Mesodermal cell (in vitro differentiated cells): ENCODE measurements at regions not wholly inside any gene's neighbourhood (a gene's known extent, or its start where the extent isn't known, plus 50 kb on each side); places are given as distances from the start of the nearest gene placed in this dataset.
A peak's percentile ranks its signal among the peaks of the same experiment; 100 is the strongest.

Experiments used
- H3K27ac ChIP-seq: 2 replicates; pipeline ENCODE4 v1.7.0; 2013; ENCODE audit warnings: mild to moderate bottlenecking, low read depth, low read length, moderate library complexity; ENCODE audit not compliant: severe bottlenecking
- H3K36me3 ChIP-seq: 2 replicates; pipeline ENCODE4 v1.7.1; 2013; ENCODE audit warnings: mild to moderate bottlenecking, low read length, moderate library complexity; ENCODE audit not compliant: control insufficient read depth, insufficient read depth
- H3K4me1 ChIP-seq: one replicate; pipeline ENCODE4 v1.7.1; 2013; ENCODE audit warnings: mild to moderate bottlenecking, low read length; ENCODE audit not compliant: insufficient read depth, control insufficient read depth, poor library complexity, severe bottlenecking
- H3K4me3 ChIP-seq: 2 replicates; pipeline ENCODE4 v1.7.0; 2013; ENCODE audit warnings: low read length, control low read depth, mild to moderate bottlenecking; ENCODE audit not compliant: insufficient read depth, poor library complexity, severe bottlenecking; ENCODE audit errors: extremely low read depth
- H3K9me3 ChIP-seq: 2 replicates; pipeline ENCODE4 v1.7.1; 2013; ENCODE audit warnings: mild to moderate bottlenecking, low read length, moderate library complexity; ENCODE audit not compliant: control insufficient read depth
- WGBS, 2 experiments: methylation state at CpG; one replicate each; pipeline ENCODE4 v1.1.5; 2013; ENCODE audit warnings: missing lambda C conversion rate in 2 of 2; ENCODE audit not compliant: insufficient coverage in 2 of 2; 5-methylcytosine and 5-hydroxymethylcytosine counted together

GRCh38 chr13:44160591-44161191 is 212.9 kb upstream of the SERP2 start:
- no peaks in the 10 kb centered on the region for H3K4me1 ChIP-seq
- WGBS, 2 experiments, result 84 to 88% methylated on average over 7 to 10 of the region's 10 CpGs
- H3K36me3 ChIP-seq, result no peaks in the 10 kb centered on the region
- no peak overlapping the region for H3K27ac ChIP-seq
- H3K4me3 ChIP-seq, result no peak overlapping the region
- H3K9me3 ChIP-seq, result no peaks in the 10 kb centered on the region

- Histone ChIP-seq H3K4me3 (no peak overlapping the region), H3K36me3 (no peaks in the 10 kb centered on the region), H3K27ac (no peak overlapping the region), H3K4me1 (no peaks in the 10 kb centered on the region), H3K9me3 (no peaks in the 10 kb centered on the region)
- 95 to 97% methylated on average over 4 of the region's 4 CpGs for WGBS, 2 experiments
Observed at GRCh38 chr13:44163108-44163507, 210.5 kb upstream of the SERP2 start.

- no peak overlapping the region for H3K4me3 ChIP-seq
- no peaks in the 10 kb centered on the region for H3K36me3 ChIP-seq
- 80 to 100% methylated on average over 1 of the region's 2 CpGs for WGBS, 2 experiments
- H3K9me3 ChIP-seq, result no peaks in the 10 kb centered on the region
- no peaks in the 10 kb centered on the region for H3K4me1 ChIP-seq
- H3K27ac ChIP-seq, result no peak overlapping the region
Observed at GRCh38 chr13:44165221-44165888, 208.3 kb upstream of the SERP2 start.

- no peaks in the 10 kb centered on the region for H3K9me3 ChIP-seq
- H3K27ac ChIP-seq, result no peak overlapping the region
- no peak overlapping the region for H3K4me3 ChIP-seq
- H3K4me1 ChIP-seq, result no peaks in the 10 kb centered on the region
- no peaks in the 10 kb centered on the region for H3K36me3 ChIP-seq
- 87 to 93% methylated on average over 3 to 4 of the region's 7 CpGs for WGBS, 2 experiments
Observed at GRCh38 chr13:44165889-44166496, 207.6 kb upstream of the SERP2 start.

GRCh38 chr13:44169018-44169911 is 204.4 kb upstream of the SERP2 start:
- Histone ChIP-seq H3K27ac (no peak overlapping the region), H3K4me3 (no peak overlapping the region), H3K4me1 (peaks cover 2% of the 10 kb centered on the region), H3K9me3 (no peaks in the 10 kb centered on the region), H3K36me3 (no peaks in the 10 kb centered on the region)
- WGBS, 2 experiments, result 83 to 100% methylated on average over 2 of the region's 2 CpGs

- no peak overlapping the region for H3K27ac ChIP-seq
- peaks cover 15% of the 10 kb centered on the region for H3K4me1 ChIP-seq
- no peaks in the 10 kb centered on the region for H3K36me3 ChIP-seq
- H3K9me3 ChIP-seq, result no peaks in the 10 kb centered on the region
- 100% methylated on average over 1 of the region's 1 CpG; no CpG with 5 or more reads in 1 of the 2 experiments for WGBS, 2 experiments
- no peak overlapping the region for H3K4me3 ChIP-seq
Observed at GRCh38 chr13:44170731-44171130, 202.9 kb upstream of the SERP2 start.

GRCh38 chr13:44171156-44171555 is 202.5 kb upstream of the SERP2 start:
- 78 to 100% methylated on average over 1 of the region's 1 CpG for WGBS, 2 experiments
- no peaks in the 10 kb centered on the region for H3K9me3 ChIP-seq
- H3K4me1 ChIP-seq, result peaks cover 19% of the 10 kb centered on the region
- no peak overlapping the region for H3K27ac ChIP-seq
- no peak overlapping the region for H3K4me3 ChIP-seq
- no peaks in the 10 kb centered on the region for H3K36me3 ChIP-seq

- Histone ChIP-seq H3K4me1 (peaks cover 22% of the 10 kb centered on the region), H3K9me3 (no peaks in the 10 kb centered on the region), H3K27ac (no peak overlapping the region), H3K4me3 (no peak overlapping the region), H3K36me3 (no peaks in the 10 kb centered on the region)
Observed at GRCh38 chr13:44171861-44172260, 201.8 kb upstream of the SERP2 start.

GRCh38 chr13:44172281-44172810 is 201.3 kb upstream of the SERP2 start:
- no peak overlapping the region for H3K27ac ChIP-seq
- no peaks in the 10 kb centered on the region for H3K9me3 ChIP-seq
- H3K4me1 ChIP-seq, result peaks cover 22% of the 10 kb centered on the region
- H3K4me3 ChIP-seq, result no peak overlapping the region
- no peaks in the 10 kb centered on the region for H3K36me3 ChIP-seq
- WGBS, 2 experiments, result 85 to 88% methylated on average over 2 to 4 of the region's 4 CpGs

GRCh38 chr13:44174769-44175425 is 198.7 kb upstream of the SERP2 start:
- WGBS, 2 experiments, result 89% methylated on average over 2 of the region's 3 CpGs
- Histone ChIP-seq H3K9me3 (no peaks in the 10 kb centered on the region), H3K27ac (peak overlapping the region; percentile 84), H3K36me3 (no peaks in the 10 kb centered on the region), H3K4me3 (no peak overlapping the region), H3K4me1 (peaks cover 22% of the 10 kb centered on the region)
